Erythroblast (primary cell): ENCODE measurements at regions not wholly inside any gene's neighbourhood (a gene's known extent, or its start where the extent isn't known, plus 50 kb on each side); places are given as distances from the start of the nearest gene placed in this dataset.

Experiments
- DNase-seq, 2 experiments: peaks; one replicate each; lab custom pipeline; 2025; lab: John Stamatoyannopoulos, UW
- GATA1 ChIP-seq: IDR thresholded peaks from 2 replicates; pipeline ENCODE4 v1.6.1; 2011; ENCODE audit warnings: low read depth, mild to moderate bottlenecking, control low read depth, low read length, moderate library complexity
- POLR2A ChIP-seq: IDR thresholded peaks from 2 replicates; pipeline ENCODE4 v1.6.1; 2011; ENCODE audit warnings: mild to moderate bottlenecking, low read length

DNA sequence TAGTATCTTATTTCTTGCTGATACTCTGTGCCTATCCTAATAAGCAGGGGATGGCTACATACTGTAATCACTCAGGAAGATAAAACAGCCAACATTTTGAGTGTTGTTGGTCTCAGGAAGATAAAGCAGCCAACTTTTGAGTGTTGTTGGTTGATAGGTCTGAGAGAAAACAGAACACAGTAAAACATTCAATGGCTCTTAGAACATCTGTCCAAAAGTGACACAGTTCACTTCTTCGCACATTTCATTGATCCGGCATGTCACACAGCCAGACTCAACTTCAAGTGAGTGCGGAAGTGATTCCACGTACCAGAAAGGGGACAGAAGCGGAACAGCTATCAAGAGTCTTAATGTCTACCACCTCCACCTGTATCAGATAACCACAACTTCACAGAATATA, 87.3 kb upstream of the DMD start:
- TF ChIP-seq POLR2A (no peak), GATA1 (no peak)

GRCh38 chrX:33285550-33285949, 74.2 kb upstream of the DMD start:
- no peak for TF ChIP-seq POLR2A
- TF ChIP-seq GATA1 = no peak
- DNase-seq = no peak

More for the DNA sequence above, 87.3 kb upstream of the DMD start:
- no peak for DNase-seq

GRCh38 chrX:33277046-33277445, 65.7 kb upstream of the DMD start:
- TF ChIP-seq POLR2A (no peak), GATA1 (no peak)
- DNase-seq = no peak

GRCh38 chrX:33273535-33273934, 62.2 kb upstream of the DMD start:
- no peak for DNase-seq
- no peak for TF ChIP-seq GATA1
- TF ChIP-seq POLR2A = no peak

DNA sequence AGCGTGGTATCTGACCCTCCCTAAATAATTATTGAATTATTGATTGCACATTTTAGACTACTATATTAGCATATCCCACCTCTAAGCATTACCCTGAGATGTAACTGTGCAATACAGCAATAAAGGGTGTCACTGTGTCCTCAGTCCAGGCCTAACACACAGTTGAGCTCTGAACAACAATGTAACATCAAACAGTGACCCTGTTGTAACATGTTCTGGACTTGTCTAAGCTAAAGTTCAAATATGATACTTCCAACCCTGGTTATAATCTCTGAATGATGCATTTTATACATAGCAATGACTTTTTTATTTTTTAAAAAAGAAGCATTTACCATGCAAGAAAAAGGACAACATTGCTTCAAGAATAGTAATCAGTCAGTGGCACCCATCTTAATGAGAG, 61.6 kb upstream of the DMD start:
- TF ChIP-seq GATA1 (no peak), POLR2A (no peak)
- no peak for DNase-seq
